AG09319 (cell line): ENCODE measurements at regions not wholly inside any gene's neighbourhood (a gene's known extent, or its start where the extent isn't known, plus 50 kb on each side); places are given as distances from the start of the nearest gene placed in this dataset.

Experiments
- DNase-seq: peaks from one replicate; pipeline ENCODE4 v3.0.0-alpha.2; 2010; ENCODE audit warnings: low read depth; ENCODE audit errors: extremely low read depth
- CTCF ChIP-seq: IDR thresholded peaks from 2 replicates; pipeline ENCODE4 v1.5.1; 2011; ENCODE audit warnings: low read depth, mild to moderate bottlenecking, inconsistent platforms, low read length, moderate library complexity

DNA sequence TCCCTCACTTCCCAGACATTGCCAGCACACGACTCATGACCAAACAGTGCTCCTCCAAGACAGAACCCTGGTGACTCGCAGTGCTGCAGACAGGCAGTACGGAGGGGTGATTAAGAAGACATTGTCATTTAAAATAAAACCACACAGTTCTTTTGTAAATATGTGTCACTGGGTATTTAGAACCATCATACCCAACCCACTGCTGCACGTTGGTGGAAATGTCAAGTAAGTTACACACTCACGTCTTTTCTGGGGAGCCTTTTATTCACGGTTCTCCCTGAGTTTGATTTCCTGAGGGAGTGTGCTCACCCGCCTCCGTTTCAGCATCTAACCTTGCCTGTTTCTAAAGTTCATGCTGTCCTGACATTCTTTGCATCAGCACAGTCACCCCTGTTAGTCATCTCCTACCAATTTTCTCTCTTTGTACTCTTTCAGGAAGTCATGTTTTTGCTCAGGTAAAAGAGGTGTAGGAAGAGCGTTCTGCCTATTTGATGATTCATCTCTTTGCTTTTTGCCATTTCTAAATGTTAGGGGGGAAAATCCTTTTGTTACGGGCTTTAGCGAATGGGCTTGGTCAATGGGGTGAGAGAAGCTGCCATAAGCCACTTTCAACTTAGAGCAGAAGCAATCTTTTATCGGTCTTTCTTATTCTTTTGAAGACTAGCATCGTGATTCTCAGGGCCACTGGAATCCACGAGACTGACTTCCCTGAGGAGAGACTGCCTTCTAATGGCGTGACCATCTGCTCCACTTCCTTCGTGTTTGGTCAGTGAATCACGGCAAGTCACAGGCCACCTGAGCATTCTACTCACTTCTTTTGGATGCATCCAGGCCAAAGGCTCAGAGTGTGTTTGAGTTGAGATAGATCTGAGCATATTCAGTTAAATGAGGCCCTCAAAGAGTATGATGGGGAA lies 512.8 kb upstream of the JARID2 start:
- TF ChIP-seq CTCF, result no peak
- no peak for DNase-seq

GRCh38 chr6:14734052-14734415 lies 511.8 kb upstream of the JARID2 start:
- DNase-seq, result no peak
- TF ChIP-seq CTCF, result no peak

GRCh38 chr6:14734416-14735340 lies 511.2 kb upstream of the JARID2 start:
- TF ChIP-seq CTCF, result no peak
- no peak for DNase-seq

DNA sequence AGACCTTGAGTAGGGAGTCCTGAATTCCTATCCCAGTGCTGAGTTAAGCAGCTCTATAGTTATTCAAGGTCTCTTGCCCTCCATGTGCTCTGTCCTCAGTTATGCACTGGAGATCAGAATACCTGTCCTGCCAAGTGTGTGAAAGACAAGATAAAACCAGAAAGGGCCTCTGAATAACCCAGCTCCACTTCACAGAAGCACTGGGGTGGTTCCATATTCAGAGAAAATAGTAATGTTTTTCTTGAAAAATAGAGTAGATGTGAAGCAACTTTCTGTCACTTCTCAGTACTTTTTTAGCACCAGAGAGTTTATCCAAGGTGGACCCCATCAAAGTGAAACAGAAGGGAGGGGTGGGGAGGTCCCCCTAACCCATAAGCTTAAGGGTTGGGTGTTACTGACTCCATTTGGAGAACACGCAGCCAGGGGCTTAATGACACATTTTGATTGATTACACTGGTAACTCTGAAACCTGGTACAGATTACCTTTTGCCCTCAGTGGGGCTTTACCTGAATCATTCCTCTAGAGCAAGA lies 509.8 kb upstream of the JARID2 start:
- TF ChIP-seq CTCF, result no peak

DNA sequence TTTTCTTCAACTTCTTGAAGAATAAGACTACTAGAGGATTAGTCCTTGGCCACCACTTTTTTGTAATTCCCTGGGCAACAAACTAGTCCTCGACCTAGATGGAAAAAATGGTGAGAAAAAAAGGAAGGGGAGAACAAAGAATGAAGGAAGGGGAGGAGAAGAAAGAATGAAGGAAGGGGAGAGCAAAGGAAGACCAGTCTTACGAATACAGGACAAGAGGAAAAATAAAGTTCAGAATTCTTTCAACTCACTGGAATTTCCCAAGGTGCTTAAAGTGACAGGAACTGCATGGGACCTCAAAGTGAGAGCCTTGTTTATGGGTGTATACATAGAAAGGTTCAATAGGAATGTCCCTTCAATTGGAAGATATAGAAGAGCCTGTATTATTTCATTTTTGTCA lies 509.3 kb upstream of the JARID2 start:
- no peak for DNase-seq

More for the DNA sequence above, 509.8 kb upstream of the JARID2 start:
- no peak for DNase-seq

DNA sequence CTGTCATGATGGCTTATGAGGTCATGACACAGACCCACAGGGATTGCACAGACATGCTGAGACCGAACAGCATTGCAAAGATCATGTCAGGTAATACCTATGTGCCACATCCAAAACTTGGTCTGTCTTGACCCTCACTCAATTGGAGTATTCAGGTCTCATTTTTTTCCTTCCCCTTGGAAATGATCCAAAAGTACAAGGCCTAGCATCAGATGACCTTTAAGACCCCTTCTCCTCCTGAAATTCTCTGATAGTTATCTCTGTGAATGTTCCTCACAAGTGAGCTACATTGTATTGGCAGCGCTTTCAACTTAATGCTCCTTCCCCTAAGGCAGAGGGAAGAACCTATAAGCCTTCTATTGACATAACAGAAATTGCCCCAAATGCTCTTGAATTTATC lies 507.4 kb upstream of the JARID2 start:
- no peak for TF ChIP-seq CTCF
- DNase-seq, result no peak

More for the DNA sequence above, 509.3 kb upstream of the JARID2 start:
- TF ChIP-seq CTCF, result no peak
